OCI-LY1 (cell line): ENCODE measurements at regions not wholly inside any gene's neighbourhood (a gene's known extent, or its start where the extent isn't known, plus 50 kb on each side); places are given as distances from the start of the nearest gene placed in this dataset.

Experiments used
- H2AFZ ChIP-seq: fragments of 200-600 bp; sonication (generic), shearing (Covaris generic); 2 replicates; pipeline ENCODE4 v1.6.0; 2014; ENCODE audit warnings: antibody characterized with exemption, mild to moderate bottlenecking, low read length
- H3F3A ChIP-seq: fragments of 200-600 bp; sonication (generic), shearing (Covaris generic); 2 replicates; pipeline ENCODE4 v1.6.0; 2014; ENCODE audit warnings: mild to moderate bottlenecking, antibody characterized with exemption, low read length, moderate library complexity; ENCODE audit not compliant: insufficient read depth
- H3K27ac ChIP-seq: fragments of 200-600 bp; sonication (generic); 2 replicates; pipeline ENCODE4 v1.5.1; 2014; ENCODE audit warnings: low read length, mixed run types, mild to moderate bottlenecking, low read depth; ENCODE audit not compliant: poor library complexity, severe bottlenecking
- H3K27me3 ChIP-seq: fragments of 200-600 bp; sonication (generic); 2 replicates; pipeline ENCODE4 v1.6.0; 2014; ENCODE audit warnings: antibody characterized with exemption, mild to moderate bottlenecking, low read length, moderate library complexity; ENCODE audit not compliant: insufficient read depth
- H3K36me3 ChIP-seq: fragments of 200-600 bp; sonication (generic); 2 replicates; pipeline ENCODE4 v1.6.1; 2014; ENCODE audit warnings: mild to moderate bottlenecking, antibody characterized with exemption, low read length, moderate library complexity, mixed read lengths; ENCODE audit not compliant: insufficient read depth
- H3K4me1 ChIP-seq: fragments of 200-600 bp; sonication (generic); 2 replicates; pipeline ENCODE4 v1.5.1; 2014; ENCODE audit warnings: mild to moderate bottlenecking, low read length, moderate library complexity; ENCODE audit not compliant: insufficient read depth, severe bottlenecking
- H3K4me2 ChIP-seq: fragments of 200-600 bp; sonication (generic), shearing (Covaris generic); 2 replicates; pipeline ENCODE4 v1.6.1; 2014; ENCODE audit warnings: low read length
- H3K4me3 ChIP-seq: fragments of 200-600 bp; sonication (generic); 2 replicates; pipeline ENCODE4 v1.5.1; 2014; ENCODE audit warnings: low read length, low read depth, mild to moderate bottlenecking, mixed read lengths; ENCODE audit not compliant: poor library complexity, severe bottlenecking
- H3K79me2 ChIP-seq: fragments of 200-600 bp; shearing (Covaris generic); 2 replicates; pipeline ENCODE4 v1.6.1; 2016; ENCODE audit warnings: mixed run types, low read length, mixed read lengths; ENCODE audit not compliant: insufficient read depth
- H3K9ac ChIP-seq: fragments of 200-600 bp; sonication (generic), shearing (Covaris generic); 2 replicates; pipeline ENCODE4 v1.6.1; 2014; ENCODE audit warnings: mild to moderate bottlenecking, low read length, mixed read lengths
- H3K9me2 ChIP-seq: fragments of 200-600 bp; sonication (generic), shearing (Covaris generic); 2 replicates; pipeline ENCODE4 v1.6.1; 2014; ENCODE audit warnings: low read depth, mild to moderate bottlenecking, low read length, mixed read lengths
- H3K9me3 ChIP-seq: fragments of 200-600 bp; shearing (Covaris generic); 2 replicates; pipeline ENCODE4 v1.6.1; 2014; ENCODE audit warnings: low read length, mixed read lengths
- H4K20me1 ChIP-seq: fragments of 200-600 bp; sonication (generic), shearing (Covaris generic); 2 replicates; pipeline ENCODE4 v1.6.0; 2016; ENCODE audit warnings: mild to moderate bottlenecking, low read length; ENCODE audit not compliant: insufficient read depth
- EZH2 ChIP-seq: fragments of 200-600 bp; sonication (generic), shearing (Covaris generic); IDR thresholded peaks from 2 replicates; pipeline ENCODE4 v1.8.0; 2017; ENCODE audit warnings: borderline replicate concordance, mixed run types, mild to moderate bottlenecking, antibody characterized with exemption, low read length, moderate library complexity, mixed read lengths
- TF ChIP-seq, protein P1 (sequence below): fragments of 200-600 bp; sonication (generic), shearing (Covaris generic); IDR thresholded peaks from 2 replicates; pipeline ENCODE4 v1.5.1; 2017; ENCODE audit warnings: mild to moderate bottlenecking, antibody characterized with exemption, low read length, moderate library complexity, mixed read lengths

DNA sequence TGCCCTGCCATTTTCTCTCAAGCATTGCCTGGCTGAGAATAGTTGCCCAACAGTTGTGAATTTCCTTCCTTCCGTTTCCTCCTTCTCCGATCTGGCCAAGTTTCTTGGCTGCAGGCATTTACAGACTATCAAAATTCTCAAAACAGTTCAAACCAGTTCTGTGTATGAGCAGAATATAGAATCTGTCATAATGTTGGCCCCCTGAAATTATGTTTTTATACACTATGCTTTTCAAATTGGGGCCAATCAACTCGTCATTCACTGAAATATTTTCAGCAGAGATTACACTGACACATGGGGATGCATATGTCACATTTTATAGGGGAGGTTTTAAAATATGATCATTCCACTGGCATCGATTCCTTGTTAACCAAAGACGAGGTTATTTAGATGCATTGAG, 284.2 kb upstream of the TMTC4 start:
- H2AFZ ChIP-seq, result no peak overlapping the region
- H3K9me2 ChIP-seq, result no peaks in the 10 kb centered on the region
- no peak overlapping the region for H3K4me3 ChIP-seq
- no peak overlapping the region for H3K4me2 ChIP-seq
- no peaks in the 10 kb centered on the region for H4K20me1 ChIP-seq
- TF ChIP-seq EZH2, result no peak
- TF ChIP-seq, protein P1, sequence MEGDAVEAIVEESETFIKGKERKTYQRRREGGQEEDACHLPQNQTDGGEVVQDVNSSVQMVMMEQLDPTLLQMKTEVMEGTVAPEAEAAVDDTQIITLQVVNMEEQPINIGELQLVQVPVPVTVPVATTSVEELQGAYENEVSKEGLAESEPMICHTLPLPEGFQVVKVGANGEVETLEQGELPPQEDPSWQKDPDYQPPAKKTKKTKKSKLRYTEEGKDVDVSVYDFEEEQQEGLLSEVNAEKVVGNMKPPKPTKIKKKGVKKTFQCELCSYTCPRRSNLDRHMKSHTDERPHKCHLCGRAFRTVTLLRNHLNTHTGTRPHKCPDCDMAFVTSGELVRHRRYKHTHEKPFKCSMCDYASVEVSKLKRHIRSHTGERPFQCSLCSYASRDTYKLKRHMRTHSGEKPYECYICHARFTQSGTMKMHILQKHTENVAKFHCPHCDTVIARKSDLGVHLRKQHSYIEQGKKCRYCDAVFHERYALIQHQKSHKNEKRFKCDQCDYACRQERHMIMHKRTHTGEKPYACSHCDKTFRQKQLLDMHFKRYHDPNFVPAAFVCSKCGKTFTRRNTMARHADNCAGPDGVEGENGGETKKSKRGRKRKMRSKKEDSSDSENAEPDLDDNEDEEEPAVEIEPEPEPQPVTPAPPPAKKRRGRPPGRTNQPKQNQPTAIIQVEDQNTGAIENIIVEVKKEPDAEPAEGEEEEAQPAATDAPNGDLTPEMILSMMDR, result no peak
- no peak overlapping the region for H3K9ac ChIP-seq
- no peak overlapping the region for H3K27ac ChIP-seq
- no peaks in the 10 kb centered on the region for H3K27me3 ChIP-seq
- no peaks in the 10 kb centered on the region for H3K4me1 ChIP-seq
- no peaks in the 10 kb centered on the region for H3K9me3 ChIP-seq
- no peaks in the 10 kb centered on the region for H3F3A ChIP-seq
- H3K36me3 ChIP-seq, result no peaks in the 10 kb centered on the region
- H3K79me2 ChIP-seq, result no peaks in the 10 kb centered on the region

DNA sequence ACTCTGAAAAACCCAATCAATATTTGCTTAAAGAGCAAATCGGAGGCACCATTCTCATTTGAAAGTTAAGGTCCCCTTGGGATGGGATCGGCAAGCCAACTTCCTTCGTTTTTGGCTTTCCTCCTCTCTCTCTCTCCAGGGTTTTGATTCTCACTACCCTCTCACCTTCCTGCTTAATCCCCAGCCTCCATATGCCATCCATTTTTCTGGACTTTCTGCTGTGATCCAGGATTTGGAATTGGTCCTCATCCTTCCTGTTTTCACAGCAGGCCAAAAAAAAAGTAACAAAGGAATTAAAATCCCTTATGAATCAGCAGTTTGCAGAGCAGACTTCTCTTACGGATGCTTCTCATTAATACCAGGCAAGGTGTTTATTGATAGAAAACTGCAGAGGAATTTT, 283.1 kb upstream of the TMTC4 start:
- Histone ChIP-seq H3K4me2 (no peak overlapping the region), H4K20me1 (no peaks in the 10 kb centered on the region), H2AFZ (no peak overlapping the region), H3K9me2 (no peaks in the 10 kb centered on the region), H3K27ac (no peak overlapping the region), H3K36me3 (no peaks in the 10 kb centered on the region), H3K4me1 (no peaks in the 10 kb centered on the region), H3K4me3 (no peak overlapping the region), H3F3A (no peaks in the 10 kb centered on the region), H3K27me3 (no peaks in the 10 kb centered on the region), H3K9me3 (no peaks in the 10 kb centered on the region), H3K9ac (no peak overlapping the region), H3K79me2 (no peaks in the 10 kb centered on the region)
- TF ChIP-seq, protein P1, result no peak
- TF ChIP-seq EZH2, result no peak

DNA sequence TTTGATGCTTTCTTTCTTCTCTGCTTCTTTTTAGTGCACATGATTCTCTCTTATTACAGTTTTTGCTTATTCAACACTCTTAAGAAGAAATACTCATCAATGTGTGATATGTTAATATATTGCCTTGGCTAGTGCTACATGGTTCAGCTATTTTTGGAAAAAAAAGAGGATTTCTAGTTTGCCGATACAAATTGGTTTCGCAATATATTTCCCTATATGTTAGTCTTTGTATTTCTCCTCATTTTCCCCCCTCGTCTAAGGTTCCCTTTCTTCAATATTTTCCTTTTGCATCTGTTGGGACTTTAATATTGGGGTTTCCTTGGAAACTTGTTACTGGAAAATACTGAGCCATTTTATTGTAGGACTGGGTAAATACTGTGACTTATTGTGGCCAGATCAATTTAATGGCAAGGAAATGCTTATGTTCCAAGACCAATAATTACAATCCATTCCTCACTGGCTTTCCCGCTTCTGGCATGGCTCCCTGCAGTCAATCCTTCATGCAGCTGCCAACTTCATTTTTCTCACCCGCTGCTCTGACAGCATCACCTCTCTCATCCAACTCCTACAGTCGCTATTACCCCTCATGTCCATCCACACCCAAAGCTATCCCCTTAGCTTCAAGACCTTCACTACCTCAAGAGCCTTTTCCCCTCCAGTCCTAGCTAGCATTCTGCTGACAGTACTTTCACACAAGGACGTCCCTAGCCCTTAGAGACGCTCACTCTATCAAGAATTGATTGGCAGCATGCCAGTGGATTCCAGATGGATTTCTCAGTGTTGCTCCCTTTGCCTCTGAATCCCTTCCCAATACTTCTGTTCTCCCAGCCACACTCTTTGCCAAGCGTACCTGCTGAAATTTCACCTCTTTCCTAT, 280.1 kb upstream of the TMTC4 start:
- Histone ChIP-seq H3K27me3 (no peaks in the 10 kb centered on the region; the same call in 1 of the 2 replicates), H3K9me2 (no peaks in the 10 kb centered on the region), H4K20me1 (no peaks in the 10 kb centered on the region), H3K27ac (no peak overlapping the region), H3K36me3 (no peaks in the 10 kb centered on the region), H3K4me2 (no peak overlapping the region), H3F3A (no peaks in the 10 kb centered on the region), H3K9me3 (no peaks in the 10 kb centered on the region), H3K4me3 (no peak overlapping the region), H3K79me2 (no peaks in the 10 kb centered on the region), H2AFZ (no peak overlapping the region), H3K4me1 (no peaks in the 10 kb centered on the region), H3K9ac (no peak overlapping the region)
- TF ChIP-seq, protein P1, result no peak
- TF ChIP-seq EZH2, result no peak
